Activated CD4-positive, CD25-positive, alpha-beta regulatory T cell (primary cell): ENCODE measurements at regions not wholly inside any gene's neighbourhood (a gene's known extent, or its start where the extent isn't known, plus 50 kb on each side); places are given as distances from the start of the nearest gene placed in this dataset.
"Not testable (repeated sequence)": the region's sequence is repeated elsewhere in the genome, so short reads cannot be mapped to it uniquely, and the experiment has no call there.

ENCODE experiments used
- DNase-seq, 4 experiments: peaks; one replicate each; lab custom pipeline; 2025; lab: John Stamatoyannopoulos, UW

GRCh38 chr13:94816256-94816655 is 103.9 kb upstream of the SOX21 start:
- no peak for DNase-seq

- no peak for DNase-seq
Measured at GRCh38 chr13:94813920-94814475, 101.7 kb upstream of the SOX21 start.

GRCh38 chr13:94811753-94812152 is 99.4 kb upstream of the SOX21 start:
- DNase-seq: no peak

GRCh38 chr13:94800423-94800822 is 88.1 kb upstream of the SOX21 start:
- DNase-seq: no peak

GRCh38 chr13:94799299-94799698 is 87.0 kb upstream of the SOX21 start:
- no peak for DNase-seq

GRCh38 chr13:94798738-94799137 is 86.4 kb upstream of the SOX21 start:
- no peak for DNase-seq

GRCh38 chr13:94795292-94795691 is 82.9 kb upstream of the SOX21 start:
- DNase-seq: no peak

GRCh38 chr13:94786246-94786645 is 73.9 kb upstream of the SOX21 start:
- DNase-seq: not testable (repeated sequence)

- no peak for DNase-seq
Measured at GRCh38 chr13:94784066-94784465, 71.7 kb upstream of the SOX21 start.

- no peak for DNase-seq
Measured at GRCh38 chr13:94783489-94783888, 71.1 kb upstream of the SOX21 start.

- no peak for DNase-seq
Measured at GRCh38 chr13:94780421-94780820, 68.1 kb upstream of the SOX21 start.

- no peak for DNase-seq
Measured at GRCh38 chr13:94778986-94779385, 66.6 kb upstream of the SOX21 start.

- no peak for DNase-seq
Measured at GRCh38 chr13:94778585-94778984, 66.2 kb upstream of the SOX21 start.

GRCh38 chr13:94776956-94777355 is 64.6 kb upstream of the SOX21 start:
- no peak for DNase-seq

- DNase-seq: no peak
Measured at GRCh38 chr13:94776300-94776699, 64.0 kb upstream of the SOX21 start.

GRCh38 chr13:94765814-94766213 is 53.5 kb upstream of the SOX21 start:
- no peak for DNase-seq

- no peak for DNase-seq
Measured at GRCh38 chr13:94764576-94765321, 52.4 kb upstream of the SOX21 start.
